ENCODE measurements at regions not wholly inside any gene's neighbourhood (a gene's known extent, or its start where the extent isn't known, plus 50 kb on each side); places are given as distances from the start of the nearest gene placed in this dataset.
"Not testable (repeated sequence)": the region's sequence is repeated elsewhere in the genome, so short reads cannot be mapped to it uniquely, and the experiment has no call there.

DNA sequence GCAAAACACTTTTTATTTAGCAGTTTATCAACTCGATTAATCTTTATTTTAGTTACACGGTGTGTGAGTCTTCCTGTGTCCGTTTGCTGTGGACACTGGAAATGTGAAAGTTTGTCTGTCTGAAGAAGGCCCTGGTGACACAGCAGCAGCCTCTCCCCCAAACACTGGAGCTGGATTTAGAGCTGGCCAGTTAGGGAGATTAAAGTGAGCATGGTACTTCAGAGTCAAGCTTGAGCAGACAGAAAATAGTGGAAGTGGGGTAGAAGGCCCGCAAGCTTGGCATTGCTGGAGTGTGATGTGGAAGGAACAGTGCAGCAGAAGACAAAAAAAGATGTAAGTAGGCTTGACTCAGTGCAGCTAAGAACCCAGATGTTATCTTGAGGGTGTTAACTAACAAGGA lies 85.9 kb downstream of the POM121L12 start:
- TF ChIP-seq, protein P1, sequence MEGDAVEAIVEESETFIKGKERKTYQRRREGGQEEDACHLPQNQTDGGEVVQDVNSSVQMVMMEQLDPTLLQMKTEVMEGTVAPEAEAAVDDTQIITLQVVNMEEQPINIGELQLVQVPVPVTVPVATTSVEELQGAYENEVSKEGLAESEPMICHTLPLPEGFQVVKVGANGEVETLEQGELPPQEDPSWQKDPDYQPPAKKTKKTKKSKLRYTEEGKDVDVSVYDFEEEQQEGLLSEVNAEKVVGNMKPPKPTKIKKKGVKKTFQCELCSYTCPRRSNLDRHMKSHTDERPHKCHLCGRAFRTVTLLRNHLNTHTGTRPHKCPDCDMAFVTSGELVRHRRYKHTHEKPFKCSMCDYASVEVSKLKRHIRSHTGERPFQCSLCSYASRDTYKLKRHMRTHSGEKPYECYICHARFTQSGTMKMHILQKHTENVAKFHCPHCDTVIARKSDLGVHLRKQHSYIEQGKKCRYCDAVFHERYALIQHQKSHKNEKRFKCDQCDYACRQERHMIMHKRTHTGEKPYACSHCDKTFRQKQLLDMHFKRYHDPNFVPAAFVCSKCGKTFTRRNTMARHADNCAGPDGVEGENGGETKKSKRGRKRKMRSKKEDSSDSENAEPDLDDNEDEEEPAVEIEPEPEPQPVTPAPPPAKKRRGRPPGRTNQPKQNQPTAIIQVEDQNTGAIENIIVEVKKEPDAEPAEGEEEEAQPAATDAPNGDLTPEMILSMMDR (IDR thresholded peaks at IDR 0.05) = no peak
- Mint-ChIP-seq H3K27ac (no peak overlapping the region), H3K36me3 (ENCODE audit: low read depth) (no peaks in the 10 kb centered on the region), H3K27me3 (no peaks in the 10 kb centered on the region), H3K4me1 (ENCODE audit: low read depth) (no peaks in the 10 kb centered on the region), H3K9me3 (peaks cover 21% of the 10 kb centered on the region), H3K4me3 (no peak overlapping the region)
- ChIA-PET CTCF (no interaction called here), POLR2A (interaction anchor here (0.6 kb wide), 2 partner anchors 20 to 810 kb away, joined by 3 to 4 read pairs; no protein-coding TSS in a partner anchor)
- ATAC-seq = no peak
- intact Hi-C loops (cut with micrococcal nuclease) = no loop called here
- DNase-seq = no peak

DNA sequence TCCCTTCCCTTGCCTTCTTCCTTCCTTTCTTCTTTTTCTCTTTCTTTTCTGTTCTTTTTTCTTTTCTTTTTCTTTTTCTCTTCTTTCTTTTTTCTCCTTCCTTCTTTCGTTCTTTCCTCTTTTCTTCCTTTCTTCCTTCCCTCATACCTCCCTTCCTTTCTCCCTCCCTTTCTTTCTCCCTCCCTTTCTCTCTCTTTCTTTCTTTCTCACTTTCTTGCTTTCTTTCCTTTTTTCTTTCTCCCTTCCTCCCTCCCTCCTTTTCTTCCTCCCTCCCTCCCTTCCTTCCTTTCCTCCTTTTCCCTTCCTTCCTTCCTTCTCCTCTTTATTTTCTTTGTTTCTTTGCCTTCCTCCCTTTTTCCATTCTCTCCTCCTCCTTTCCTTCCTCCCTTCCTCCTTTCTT lies 96.3 kb downstream of the POM121L12 start:
- CTCF ChIA-PET = no interaction called here
- H3K36me3 Mint-ChIP-seq (ENCODE audit: low read depth) = no peaks in the 10 kb centered on the region
- intact Hi-C loops (cut with micrococcal nuclease) = no loop called here
- H3K4me3 Mint-ChIP-seq = no peak overlapping the region
- peaks cover 9% of the 10 kb centered on the region for H3K9me3 Mint-ChIP-seq
- TF ChIP-seq, protein P1 (IDR thresholded peaks at IDR 0.05) = no peak
- ATAC-seq = no peak
- H3K27me3 Mint-ChIP-seq = no peaks in the 10 kb centered on the region
- H3K4me1 Mint-ChIP-seq (ENCODE audit: low read depth) = no peaks in the 10 kb centered on the region
- no peak for DNase-seq
- POLR2A ChIA-PET = no interaction called here
- no peak overlapping the region for H3K27ac Mint-ChIP-seq

DNA sequence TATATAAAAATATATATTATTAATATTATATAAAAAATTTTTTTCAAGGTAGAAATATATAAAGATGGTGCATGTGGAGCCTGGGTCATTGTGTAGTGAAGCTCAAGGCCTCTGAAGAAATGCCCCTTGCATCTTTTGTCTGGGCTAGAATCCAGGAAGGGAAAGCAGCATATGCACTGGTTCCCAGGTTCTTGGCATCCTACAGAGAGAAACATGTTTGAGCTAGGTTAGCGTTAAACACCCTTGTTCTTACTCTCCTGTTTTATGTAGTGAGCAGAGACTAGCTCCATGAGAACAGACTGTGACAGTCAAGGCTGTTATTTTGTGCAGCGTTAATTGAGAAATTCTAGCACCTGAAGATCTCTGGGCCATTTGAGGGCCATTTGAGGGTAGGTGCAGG lies 116.1 kb downstream of the POM121L12 start:
- POLR2A ChIA-PET = no interaction called here
- Mint-ChIP-seq H3K27ac (no peak overlapping the region), H3K9me3 (peaks cover 8% of the 10 kb centered on the region), H3K27me3 (no peaks in the 10 kb centered on the region), H3K36me3 (ENCODE audit: low read depth) (no peaks in the 10 kb centered on the region), H3K4me1 (ENCODE audit: low read depth) (no peaks in the 10 kb centered on the region), H3K4me3 (no peak overlapping the region)
- DNase-seq (no peak), ATAC-seq (no peak)
- intact Hi-C loops (cut with micrococcal nuclease) = no loop called here
- TF ChIP-seq, protein P1 (IDR thresholded peaks at IDR 0.05) = no peak
- CTCF ChIA-PET = no interaction called here

DNA sequence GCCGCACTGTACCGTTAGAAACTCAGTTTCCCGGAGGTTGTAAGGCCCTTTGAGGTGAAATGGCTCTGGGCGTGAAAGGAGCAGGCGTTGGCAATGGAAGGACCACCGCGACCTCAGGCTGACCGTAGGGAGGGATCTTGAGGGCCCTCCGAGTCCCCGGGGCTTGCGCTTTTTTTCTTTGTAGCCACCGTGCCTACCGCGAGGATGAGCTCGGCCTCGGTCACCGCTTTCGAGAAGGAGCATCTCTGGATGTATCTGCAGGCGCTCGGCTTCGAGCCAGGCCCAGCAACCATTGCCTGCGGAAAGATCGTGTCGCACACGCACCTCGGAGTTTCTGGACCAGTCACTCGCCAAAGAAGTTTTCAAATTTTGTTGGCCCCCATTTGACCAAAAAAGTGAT lies 151.8 kb downstream of the POM121L12 start:
- peaks cover 12% of the 10 kb centered on the region for H3K9me3 Mint-ChIP-seq
- DNase-seq; CTCF ChIA-PET; ATAC-seq; POLR2A ChIA-PET; H3K27me3 Mint-ChIP-seq; H3K4me1 Mint-ChIP-seq (ENCODE audit: low read depth); H3K36me3 Mint-ChIP-seq (ENCODE audit: low read depth); intact Hi-C loops (cut with micrococcal nuclease); H3K4me3 Mint-ChIP-seq; H3K27ac Mint-ChIP-seq: not testable (repeated sequence)

DNA sequence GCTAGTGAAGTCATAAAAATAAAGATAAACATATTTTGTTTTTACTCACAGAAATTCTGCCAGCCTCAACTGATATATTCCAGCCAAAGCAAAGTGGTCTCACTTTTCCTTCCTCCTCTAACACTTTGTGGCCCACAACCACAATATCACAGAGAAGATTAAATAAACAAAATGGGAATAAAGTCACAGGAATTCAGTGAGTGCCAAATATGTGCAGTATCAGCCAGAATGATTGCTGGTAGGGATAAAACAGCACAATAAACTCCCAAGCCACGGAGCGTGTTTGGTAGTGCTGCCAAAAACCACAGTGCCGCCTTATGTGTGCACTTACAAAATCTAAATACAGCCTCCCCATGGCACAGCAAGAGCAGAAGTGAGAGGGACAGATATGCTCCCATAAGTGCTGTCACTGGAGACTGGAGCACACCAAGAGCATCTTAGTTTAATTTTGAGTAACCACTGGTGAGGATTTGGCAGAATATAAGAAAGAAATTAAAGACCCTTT lies 155.8 kb downstream of the POM121L12 start:
- DNase-seq (no peak), ATAC-seq (no peak)
- TF ChIP-seq, protein P1 (IDR thresholded peaks at IDR 0.05) = no peak
- Mint-ChIP-seq H3K27ac (no peak overlapping the region), H3K36me3 (ENCODE audit: low read depth) (no peaks in the 10 kb centered on the region), H3K27me3 (no peaks in the 10 kb centered on the region), H3K4me3 (no peak overlapping the region), H3K9me3 (peaks cover 13% of the 10 kb centered on the region), H3K4me1 (ENCODE audit: low read depth) (no peaks in the 10 kb centered on the region)
- CTCF ChIA-PET = no interaction called here
- POLR2A ChIA-PET = no interaction called here
- intact Hi-C loops (cut with micrococcal nuclease) = no loop called here

All from activated CD8-positive, alpha-beta T cell treated with anti-CD3 and anti-CD28 coated beads for 36 hours (primary cell).